Tibial artery (tissue), 4 donors: ENCODE measurements at regions not wholly inside any gene's neighbourhood (a gene's known extent, or its start where the extent isn't known, plus 50 kb on each side); places are given as distances from the start of the nearest gene placed in this dataset.

Experiments used
- DNase-seq, 2 donors: peaks; one replicate each; pipeline ENCODE4 v3.0.0-alpha.2; 2019
- H3K27ac ChIP-seq, 2 donors: fragments of 200-600 bp; sonication (generic) in 1 of 2; 1 replicate in 1 of 2; 2 replicates in 1 of 2; pipeline ENCODE4 v1.5.1; 2018 to 2019; ENCODE audit warnings: mild to moderate bottlenecking in 1 of 2
- H3K27me3 ChIP-seq, 2 donors: fragments of 200-600 bp; sonication (generic) in 1 of 2; one replicate each; pipeline versions ENCODE4 v1.5.1 to v1.6.0; 2016 to 2019
- H3K36me3 ChIP-seq, 3 donors: fragments of 200-600 bp; sonication (generic) in 2 of 3; one replicate each; pipeline ENCODE4 v1.5.1; 2016 to 2019; ENCODE audit warnings: mild to moderate bottlenecking in 2 of 3
- H3K4me1 ChIP-seq, 4 donors: fragments of 200-600 bp; sonication (generic) in 2 of 4; 1 replicate in 3 of 4; 2 replicates in 1 of 4; pipeline ENCODE4 v1.5.1; 2016 to 2019
- H3K4me3 ChIP-seq, 2 donors: fragments of 200-600 bp; sonication (generic) in 1 of 2; 1 replicate in 1 of 2; 2 replicates in 1 of 2; pipeline ENCODE4 v1.5.1; 2018 to 2019; ENCODE audit warnings: mild to moderate bottlenecking in 2 of 2
- H3K9me3 ChIP-seq, 3 donors: fragments of 200-600 bp; sonication (generic) in 1 of 3; one replicate each; pipeline ENCODE4 v1.5.1; 2016 to 2019
- intact Hi-C: fragments of 100-400 bp; cut with DNase I; formaldehyde crosslinking; loops from one replicate; pipeline ENCODE4 v1.15.0; 2023; ENCODE audit warnings: low total_unique reads
- TF ChIP-seq, protein P1 (sequence below), 2 experiments: fragments of 200-600 bp in 1 of 2; fragments of 450-650 bp in 1 of 2; IDR thresholded peaks; one replicate each; pipeline ENCODE4 v1.5.1; 2017 to 2019; ENCODE audit warnings: antibody characterized with exemption in 2 of 2, mild to moderate bottlenecking in 1 of 2, moderate library complexity in 1 of 2

- no peaks in the 10 kb centered on the region for H3K9me3 ChIP-seq
- TF ChIP-seq, protein P1, sequence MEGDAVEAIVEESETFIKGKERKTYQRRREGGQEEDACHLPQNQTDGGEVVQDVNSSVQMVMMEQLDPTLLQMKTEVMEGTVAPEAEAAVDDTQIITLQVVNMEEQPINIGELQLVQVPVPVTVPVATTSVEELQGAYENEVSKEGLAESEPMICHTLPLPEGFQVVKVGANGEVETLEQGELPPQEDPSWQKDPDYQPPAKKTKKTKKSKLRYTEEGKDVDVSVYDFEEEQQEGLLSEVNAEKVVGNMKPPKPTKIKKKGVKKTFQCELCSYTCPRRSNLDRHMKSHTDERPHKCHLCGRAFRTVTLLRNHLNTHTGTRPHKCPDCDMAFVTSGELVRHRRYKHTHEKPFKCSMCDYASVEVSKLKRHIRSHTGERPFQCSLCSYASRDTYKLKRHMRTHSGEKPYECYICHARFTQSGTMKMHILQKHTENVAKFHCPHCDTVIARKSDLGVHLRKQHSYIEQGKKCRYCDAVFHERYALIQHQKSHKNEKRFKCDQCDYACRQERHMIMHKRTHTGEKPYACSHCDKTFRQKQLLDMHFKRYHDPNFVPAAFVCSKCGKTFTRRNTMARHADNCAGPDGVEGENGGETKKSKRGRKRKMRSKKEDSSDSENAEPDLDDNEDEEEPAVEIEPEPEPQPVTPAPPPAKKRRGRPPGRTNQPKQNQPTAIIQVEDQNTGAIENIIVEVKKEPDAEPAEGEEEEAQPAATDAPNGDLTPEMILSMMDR (IDR thresholded peaks at IDR 0.05) = no peak
- H3K27me3 ChIP-seq = no peaks in the 10 kb centered on the region
- no peak for DNase-seq
- H3K36me3 ChIP-seq = no peaks in the 10 kb centered on the region
- no peak overlapping the region for H3K27ac ChIP-seq
- H3K4me1 ChIP-seq = no peaks in the 10 kb centered on the region
- intact Hi-C loops = no loop called here
- no peak overlapping the region for H3K4me3 ChIP-seq
These were observed 652.0 kb upstream of the GOLIM4 start for GRCh38 chr3:168747697-168748096.

DNA sequence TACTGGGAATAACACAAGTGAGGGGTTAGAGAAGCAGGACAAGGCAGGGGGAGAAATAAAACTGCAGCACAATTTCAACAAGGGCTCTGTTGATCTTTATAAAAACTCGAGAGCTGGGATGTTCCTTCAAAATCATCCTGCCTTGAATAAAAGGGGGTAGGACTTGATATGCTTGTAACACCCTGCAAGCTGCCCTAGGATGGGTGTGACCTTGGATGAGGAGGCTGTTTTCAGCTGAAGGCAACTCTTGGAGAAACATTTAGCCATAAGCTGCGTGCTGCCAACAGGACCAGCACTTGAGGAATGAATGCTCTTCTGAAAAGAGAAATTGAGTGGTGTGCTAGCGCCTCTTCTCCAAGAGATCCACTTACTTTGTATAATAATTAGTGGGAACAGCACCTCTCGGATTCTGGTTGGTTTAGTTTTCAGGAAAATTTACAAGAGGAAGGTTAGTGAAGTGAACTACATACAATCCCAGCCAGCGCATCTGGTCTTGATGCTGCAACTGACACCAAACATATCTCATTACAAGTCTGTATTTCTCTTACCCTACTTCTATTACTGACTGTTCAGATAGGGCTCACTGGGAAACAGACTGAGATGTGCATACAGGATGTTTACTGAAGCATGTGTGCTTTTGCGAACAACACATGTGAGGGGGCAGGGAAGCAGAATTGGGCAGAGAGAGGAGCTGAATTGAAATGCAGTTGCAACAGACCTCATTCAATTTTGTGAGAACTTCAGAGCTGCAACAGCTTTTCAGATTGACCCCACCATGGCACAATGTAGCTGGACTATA lies 643.0 kb upstream of the GOLIM4 start:
- intact Hi-C loops = no loop called here

DNA sequence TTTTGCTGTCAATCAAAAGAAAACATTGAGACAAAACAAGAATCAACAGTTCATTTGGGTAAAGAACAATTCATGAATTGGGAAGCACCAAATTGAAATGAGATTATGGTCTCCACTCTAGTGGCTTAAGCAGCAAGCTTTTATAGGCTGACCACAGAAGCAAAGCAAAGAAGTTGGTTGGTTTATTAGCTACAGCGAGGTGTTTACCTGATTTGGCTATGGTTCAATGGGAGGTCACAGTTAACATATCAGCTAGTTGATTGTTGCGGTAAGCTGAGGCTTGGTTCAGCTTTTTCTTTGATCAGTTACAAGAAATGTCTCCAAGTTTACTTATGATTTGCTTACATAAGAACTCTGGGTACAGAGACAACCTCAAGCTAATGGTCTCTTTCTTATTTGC lies 640.5 kb upstream of the GOLIM4 start:
- DNase-seq = no peak
- TF ChIP-seq, protein P1 (IDR thresholded peaks at IDR 0.05) = no peak
- Histone ChIP-seq H3K9me3 (peaks cover 0 to 11% (median 2%) of the 10 kb centered on the region in 3 donors), H3K36me3 (no peaks in the 10 kb centered on the region), H3K4me3 (no peak overlapping the region), H3K27me3 (no peaks in the 10 kb centered on the region), H3K27ac (no peak overlapping the region), H3K4me1 (no peaks in the 10 kb centered on the region)
- intact Hi-C loops = no loop called here

More for the DNA sequence above, 643.0 kb upstream of the GOLIM4 start:
- no peaks in the 10 kb centered on the region for H3K27me3 ChIP-seq
- no peaks in the 10 kb centered on the region for H3K4me1 ChIP-seq
- H3K4me3 ChIP-seq = no peak overlapping the region
- DNase-seq = no peak
- H3K36me3 ChIP-seq = no peaks in the 10 kb centered on the region
- TF ChIP-seq, protein P1 (IDR thresholded peaks at IDR 0.05) = no peak
- H3K9me3 ChIP-seq = peaks cover 0 to 11% (median 2%) of the 10 kb centered on the region in 3 donors
- no peak overlapping the region for H3K27ac ChIP-seq

DNA sequence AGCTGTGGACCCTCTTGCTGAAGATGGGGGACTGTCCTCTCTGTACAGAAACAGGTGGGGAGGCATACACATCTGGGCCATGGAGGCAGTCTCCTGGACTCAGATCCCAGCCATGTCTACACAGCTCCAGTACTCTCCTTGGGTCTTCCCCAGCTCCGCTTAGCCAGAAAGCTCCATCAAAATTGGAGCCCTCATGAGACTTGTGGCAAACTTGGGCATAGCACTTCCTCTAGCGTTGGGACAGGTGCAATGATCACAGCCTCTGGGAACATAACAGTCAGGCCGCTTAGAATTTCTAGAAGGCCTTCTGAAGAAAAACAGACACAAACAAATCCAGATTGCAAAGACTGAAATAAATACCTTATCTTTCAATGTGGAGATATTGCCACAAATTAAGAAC lies 634.3 kb upstream of the GOLIM4 start:
- Histone ChIP-seq H3K36me3 (no peaks in the 10 kb centered on the region), H3K4me1 (no peaks in the 10 kb centered on the region), H3K27me3 (no peaks in the 10 kb centered on the region), H3K4me3 (no peak overlapping the region), H3K27ac (no peak overlapping the region), H3K9me3 (peaks cover 0 to 8% (median 2%) of the 10 kb centered on the region in 3 donors)
- no peak for DNase-seq
- intact Hi-C loops = no loop called here
- TF ChIP-seq, protein P1 (IDR thresholded peaks at IDR 0.05) = no peak

DNA sequence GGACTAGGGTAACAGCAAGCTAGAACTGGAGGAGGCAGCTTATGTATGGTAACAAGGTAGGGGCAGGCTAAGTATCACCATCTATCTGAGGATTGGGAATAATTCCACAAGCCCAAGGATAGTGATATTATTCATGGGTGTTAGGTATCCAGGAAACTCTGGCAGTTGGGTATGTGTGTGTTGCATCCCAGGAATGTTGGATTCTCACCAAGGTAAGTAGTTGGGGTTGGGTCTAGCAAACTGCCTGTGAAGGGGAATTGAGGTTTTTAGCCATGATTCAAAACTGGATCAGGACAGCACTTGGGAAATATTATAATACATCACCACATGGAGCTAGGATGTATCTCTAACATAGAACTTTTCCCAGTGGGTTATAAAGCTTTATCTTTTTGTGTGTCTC lies 626.4 kb upstream of the GOLIM4 start:
- Histone ChIP-seq H3K9me3 (no peaks in the 10 kb centered on the region), H3K36me3 (no peaks in the 10 kb centered on the region), H3K4me3 (no peak overlapping the region), H3K4me1 (no peaks in the 10 kb centered on the region), H3K27me3 (no peaks in the 10 kb centered on the region), H3K27ac (no peak overlapping the region)
- DNase-seq = no peak
- TF ChIP-seq, protein P1 (IDR thresholded peaks at IDR 0.05) = no peak
- intact Hi-C loops = no loop called here
